GM12878 (cell line): ENCODE measurements at regions not wholly inside any gene's neighbourhood (a gene's known extent, or its start where the extent isn't known, plus 50 kb on each side); places are given as distances from the start of the nearest gene placed in this dataset.

Experiments used
- CTCF ChIP-seq, 3 experiments: IDR thresholded peaks in 2 of 3; conservative IDR thresholded peaks in 1 of 3; 2 replicates each; pipeline ENCODE4 v1.5.1; 2011; ENCODE audit warnings: low read depth in 3 of 3, low read length in 3 of 3, mild to moderate bottlenecking in 3 of 3, control low read depth in 2 of 3, moderate library complexity in 2 of 3, inconsistent platforms in 1 of 3, mixed read lengths in 1 of 3; ENCODE audit not compliant: control insufficient read depth in 2 of 3, insufficient read depth in 1 of 3; ENCODE audit errors: extremely low read depth in 1 of 3
- ELK1 ChIP-seq: IDR thresholded peaks from 2 replicates; pipeline ENCODE4 v1.6.1; 2012; ENCODE audit warnings: low read depth, low read length, improper control_type of control experiment
- POLR2A ChIP-seq: IDR thresholded peaks from 2 replicates; pipeline ENCODE4 v1.6.1; 2011; ENCODE audit warnings: low read depth, mild to moderate bottlenecking, low read length
- RCOR1 ChIP-seq: conservative IDR thresholded peaks from 2 replicates; pipeline ENCODE4 v1.6.1; 2012; ENCODE audit warnings: low read depth, low read length, improper control_type of control experiment
- ZNF274 ChIP-seq: IDR thresholded peaks from one replicate; pipeline ENCODE4 v1.8.0; 2011; ENCODE audit not compliant: insufficient read length, insufficient read depth

GRCh38 chr18:2028986-2029385, 542.3 kb downstream of the METTL4 start:
- TF ChIP-seq CTCF (IDR thresholded peaks at IDR 0.05 in 2 of 3, conservative IDR thresholded peaks at IDR 0.05 in 1 of 3; ENCODE audit: control insufficient read depth in 2 of 3, extremely low read depth in 1 of 3, insufficient read depth in 1 of 3, low read depth in 3 of 3, low read length in 3 of 3): no peak
- no peak for TF ChIP-seq RCOR1
- no peak for TF ChIP-seq ZNF274
- TF ChIP-seq POLR2A: no peak
- TF ChIP-seq ELK1: no peak
